HG02763 (cell line): ENCODE measurements at regions not wholly inside any gene's neighbourhood (a gene's known extent, or its start where the extent isn't known, plus 50 kb on each side); places are given as distances from the start of the nearest gene placed in this dataset.

Experiments
- ATAC-seq: cut with Tn5 transposase; IDR thresholded peaks from one replicate; pipeline ENCODE4 v1.9.1; 2021; ENCODE audit warnings: mild to moderate bottlenecking, moderate library complexity; ENCODE audit not compliant: unreplicated experiment

DNA sequence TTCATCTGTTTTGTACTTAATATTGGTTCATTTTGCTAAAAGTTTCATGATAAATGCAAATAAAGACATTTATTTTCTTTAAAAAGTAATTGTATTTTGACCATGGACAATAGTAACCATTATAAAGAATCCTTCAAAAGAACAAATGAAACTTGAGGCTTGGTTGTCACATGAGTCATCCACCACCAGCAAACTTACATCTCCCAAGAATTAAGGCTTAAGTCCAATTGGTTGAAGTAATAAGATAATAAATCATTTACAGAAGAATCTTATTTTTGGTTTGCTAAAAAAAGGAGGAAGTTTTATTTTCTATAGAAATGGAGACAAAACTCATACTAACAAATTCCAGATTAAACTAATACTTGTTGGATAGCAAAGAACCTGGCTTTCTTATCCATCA is 84.8 kb upstream of the KITLG start:
- ATAC-seq: no peak

DNA sequence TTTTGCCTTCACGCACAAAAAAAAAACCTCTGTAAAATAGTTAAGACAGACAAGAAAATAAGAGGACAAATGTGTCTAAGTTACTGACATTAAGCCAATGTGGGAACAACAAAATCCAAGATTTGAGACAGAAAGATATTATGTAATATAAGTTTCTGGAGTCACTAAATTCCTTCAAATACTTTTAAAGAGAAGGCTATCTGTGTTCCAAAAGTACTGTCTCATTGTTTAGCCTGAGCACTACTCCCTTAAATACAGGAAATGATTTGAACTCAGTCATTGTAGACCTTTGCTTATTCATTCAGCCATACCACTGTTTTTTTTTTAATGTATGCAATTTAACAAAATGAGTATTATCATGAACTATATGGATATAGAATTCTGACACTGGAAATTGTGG is 82.7 kb upstream of the KITLG start:
- no peak for ATAC-seq

DNA sequence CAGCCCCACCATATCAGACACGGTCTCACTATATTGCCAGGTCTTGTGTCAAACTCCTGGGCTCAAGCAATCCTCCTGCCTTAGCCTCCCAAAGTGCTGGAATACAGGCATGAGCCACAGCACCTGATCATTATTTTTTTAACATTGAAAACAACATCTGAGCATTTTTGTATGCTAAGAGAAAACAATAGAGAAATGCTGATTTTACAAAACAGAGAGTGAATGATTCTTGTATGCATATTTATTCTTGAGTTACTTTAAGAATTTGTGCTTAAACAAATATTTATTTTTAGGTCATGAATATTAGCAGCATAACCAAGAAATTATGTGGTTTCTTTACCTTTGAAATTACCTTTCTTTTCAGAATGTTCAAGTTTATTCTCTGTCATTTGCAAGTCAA is 81.8 kb upstream of the KITLG start:
- no peak for ATAC-seq

- no peak for ATAC-seq
These were observed 77.7 kb upstream of the KITLG start for GRCh38 chr12:88658009-88658408.

GRCh38 chr12:88650715-88651114 is 70.4 kb upstream of the KITLG start:
- ATAC-seq: no peak

GRCh38 chr12:88648625-88649024 is 68.4 kb upstream of the KITLG start:
- no peak for ATAC-seq

DNA sequence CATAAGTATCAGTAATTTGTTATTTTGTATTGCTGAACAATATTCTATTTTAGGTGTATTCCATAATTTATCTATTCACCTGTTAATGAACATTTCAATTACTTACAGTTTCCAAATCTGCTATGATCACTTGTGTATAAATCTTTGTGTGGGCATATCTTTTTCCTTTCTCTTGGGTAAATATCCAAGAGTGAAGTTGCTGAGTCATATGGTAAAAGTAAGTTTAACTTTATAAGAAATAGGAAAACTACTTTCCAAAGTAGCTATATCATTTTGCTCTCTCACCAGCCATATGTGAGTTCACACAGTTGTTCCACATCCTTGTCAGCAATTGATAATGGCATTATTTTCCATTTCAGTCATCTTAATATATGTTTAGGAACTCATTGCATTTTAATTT is 66.6 kb upstream of the KITLG start:
- ATAC-seq: no peak

GRCh38 chr12:88645816-88646215 is 65.5 kb upstream of the KITLG start:
- no peak for ATAC-seq

DNA sequence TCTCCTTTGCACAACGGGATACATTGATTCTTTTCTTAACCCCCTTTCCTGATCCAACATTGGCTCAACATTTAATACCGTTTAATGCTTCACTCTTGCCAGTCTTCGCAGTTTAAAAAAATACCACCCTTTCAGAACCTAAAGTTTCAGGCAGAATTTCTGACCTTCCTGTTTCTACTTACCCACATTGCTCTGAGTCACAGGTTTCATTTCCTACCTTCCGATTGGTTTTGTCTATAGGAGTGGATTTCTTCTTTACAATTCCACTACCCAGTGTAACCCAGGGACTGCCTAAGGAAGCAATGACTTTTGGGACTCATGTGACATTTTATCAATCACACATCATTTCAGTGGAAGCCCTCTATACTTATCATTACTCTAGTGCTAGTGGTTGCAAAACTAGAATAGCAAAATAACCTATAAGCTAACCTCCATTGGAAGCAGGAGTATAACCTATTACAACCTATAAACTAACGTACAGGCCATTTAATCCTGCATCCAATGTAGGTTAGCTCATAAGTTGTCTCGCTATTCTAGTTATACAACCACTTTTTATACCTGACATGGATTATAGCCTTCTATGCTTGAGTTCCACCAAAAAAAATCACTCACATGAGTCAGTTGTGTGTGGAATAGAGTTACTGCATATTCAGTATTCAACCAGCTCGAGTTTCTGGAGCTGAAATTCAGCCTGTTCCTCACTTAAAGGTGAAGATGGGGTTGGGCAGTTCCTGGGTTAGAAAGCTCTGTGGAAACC is 64.9 kb upstream of the KITLG start:
- no peak for ATAC-seq

DNA sequence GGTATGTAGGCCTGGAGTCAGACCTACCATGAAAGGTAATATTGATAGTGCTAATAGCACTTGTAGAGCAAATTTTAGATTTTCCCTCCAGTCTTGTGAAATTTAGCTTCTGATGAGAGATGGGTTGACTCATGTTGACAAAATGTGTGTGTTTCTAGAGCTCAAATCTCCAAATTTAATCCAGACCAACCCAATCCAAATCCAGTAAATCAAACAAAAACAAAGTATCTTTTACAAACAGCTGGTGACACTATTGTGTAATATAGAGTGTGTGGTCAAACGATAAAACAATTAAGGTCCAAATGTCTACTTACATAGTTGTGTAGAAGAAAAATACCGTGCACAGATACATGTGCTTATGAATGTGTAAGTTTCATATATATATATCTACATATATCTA is 63.4 kb upstream of the KITLG start:
- no peak for ATAC-seq

- ATAC-seq: no peak
These were observed 62.6 kb upstream of the KITLG start for GRCh38 chr12:88642675-88643431.

- no peak for ATAC-seq
These were observed 58.9 kb upstream of the KITLG start for GRCh38 chr12:88638966-88639760.

DNA sequence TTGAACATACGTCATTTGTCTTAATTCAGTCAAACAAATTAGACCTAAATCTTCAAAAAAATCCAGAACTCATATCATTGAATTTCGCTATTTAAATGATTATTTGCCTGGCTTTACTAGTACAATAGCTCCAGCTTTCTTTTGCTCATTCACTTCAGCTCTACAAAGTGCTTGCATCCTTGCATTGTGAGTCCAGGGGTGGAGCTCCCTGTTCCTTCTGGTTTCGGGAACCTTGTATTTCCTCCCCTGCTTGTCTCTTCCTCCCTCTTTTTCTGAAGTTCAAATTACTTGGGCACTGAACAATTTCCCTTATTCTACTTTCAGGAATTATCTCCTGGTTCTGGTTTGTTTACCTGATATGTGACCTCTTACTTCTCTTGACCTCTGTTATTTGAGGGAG is 58.1 kb upstream of the KITLG start:
- ATAC-seq: no peak

DNA sequence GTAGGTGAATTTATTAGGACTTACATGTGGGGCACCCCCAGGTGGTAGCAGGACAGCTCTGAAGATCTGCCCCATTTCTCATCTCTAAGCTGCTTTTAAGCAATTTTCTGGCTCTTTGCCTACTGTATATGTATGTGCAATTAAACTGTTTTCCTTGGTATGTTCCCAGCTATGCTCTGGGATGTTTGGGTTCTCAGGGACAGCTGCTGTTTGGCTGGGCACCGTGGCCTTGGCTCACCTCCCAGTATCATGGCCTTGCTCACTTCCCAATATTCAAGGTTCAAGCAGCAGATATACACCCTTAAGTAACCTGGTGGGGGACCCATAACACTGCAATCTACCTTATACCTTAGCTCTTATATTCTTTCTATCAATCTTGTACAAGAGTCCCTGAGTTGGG is 53.7 kb upstream of the KITLG start:
- ATAC-seq: no peak

GRCh38 chr12:88633312-88633711 is 53.0 kb upstream of the KITLG start:
- ATAC-seq: no peak

DNA sequence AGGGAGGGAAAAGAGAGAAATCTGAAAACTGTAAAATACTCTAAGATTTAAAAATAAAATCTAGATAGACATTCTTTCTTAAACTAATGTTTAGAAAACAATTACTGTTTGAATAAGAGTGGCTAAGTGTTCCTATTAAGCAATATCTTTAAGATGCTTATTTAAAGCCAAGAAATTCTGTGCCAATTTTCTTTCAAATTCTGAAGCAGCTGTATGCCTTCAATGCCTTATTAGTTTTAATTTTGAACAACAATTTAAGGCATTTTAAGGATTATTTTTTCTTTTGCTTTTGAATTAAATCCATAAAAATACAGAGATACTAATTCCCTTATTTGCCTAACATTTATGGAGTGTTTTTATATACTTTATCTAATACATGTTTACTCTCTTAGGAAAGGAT is 50.3 kb upstream of the KITLG start:
- ATAC-seq: no peak
